GM18508 (cell line): ENCODE measurements at regions not wholly inside any gene's neighbourhood (a gene's known extent, or its start where the extent isn't known, plus 50 kb on each side); places are given as distances from the start of the nearest gene placed in this dataset.

ENCODE experiments used
- ATAC-seq: cut with Tn5 transposase; IDR thresholded peaks from one replicate; pipeline ENCODE4 v1.9.1; 2021; ENCODE audit warnings: moderate number of reproducible peaks; ENCODE audit not compliant: insufficient read depth, unreplicated experiment

- ATAC-seq: no peak
These were observed 222.4 kb upstream of the ID2 start for GRCh38 chr2:8459474-8459873.

- no peak for ATAC-seq
These were observed 220.5 kb upstream of the ID2 start for GRCh38 chr2:8461341-8461740.

- ATAC-seq: no peak
These were observed 219.6 kb upstream of the ID2 start for GRCh38 chr2:8462280-8462679.

- no peak for ATAC-seq
These were observed 218.8 kb upstream of the ID2 start for GRCh38 chr2:8462899-8463648.

- no peak for ATAC-seq
These were observed 216.3 kb upstream of the ID2 start for GRCh38 chr2:8465560-8465959.

GRCh38 chr2:8469709-8470493 is 212.0 kb upstream of the ID2 start:
- peak; percentile 45 for ATAC-seq

- peak; percentile 36 for ATAC-seq
These were observed 209.1 kb upstream of the ID2 start for GRCh38 chr2:8472545-8473323.

- peak; percentile 35 for ATAC-seq
These were observed 206.4 kb upstream of the ID2 start for GRCh38 chr2:8475349-8476031.

- ATAC-seq: peak; percentile 42
These were observed 204.0 kb upstream of the ID2 start for GRCh38 chr2:8477552-8478470.

- ATAC-seq: no peak
These were observed 203.4 kb upstream of the ID2 start for GRCh38 chr2:8478471-8478793.

GRCh38 chr2:8479298-8479697 is 202.6 kb upstream of the ID2 start:
- ATAC-seq: no peak

- no peak for ATAC-seq
These were observed 200.9 kb upstream of the ID2 start for GRCh38 chr2:8480915-8481314.

- no peak for ATAC-seq
These were observed 200.3 kb upstream of the ID2 start for GRCh38 chr2:8481463-8482009.

- ATAC-seq: no peak
These were observed 199.4 kb upstream of the ID2 start for GRCh38 chr2:8482432-8482831.

GRCh38 chr2:8484502-8485283 is 197.2 kb upstream of the ID2 start:
- no peak for ATAC-seq

GRCh38 chr2:8485736-8486135 is 196.1 kb upstream of the ID2 start:
- ATAC-seq: no peak

GRCh38 chr2:8486141-8486540 is 195.7 kb upstream of the ID2 start:
- no peak for ATAC-seq

GRCh38 chr2:8487461-8487932 is 194.4 kb upstream of the ID2 start:
- ATAC-seq: no peak
